ENCODE measurements at regions not wholly inside any gene's neighbourhood (a gene's known extent, or its start where the extent isn't known, plus 50 kb on each side); places are given as distances from the start of the nearest gene placed in this dataset.

GRCh38 chr1:193676996-193677549 is 490.7 kb upstream of the B3GALT2 start:
- no peak for DNase-seq (ENCODE audit: low read depth in 2 of 2)

- no peak for DNase-seq (ENCODE audit: low read depth in 2 of 2)
Observed at GRCh38 chr1:193674292-193674944, 488.0 kb upstream of the B3GALT2 start.

- no peak for DNase-seq (ENCODE audit: low read depth in 2 of 2)
Observed at GRCh38 chr1:193666485-193667083, 480.2 kb upstream of the B3GALT2 start.

DNA sequence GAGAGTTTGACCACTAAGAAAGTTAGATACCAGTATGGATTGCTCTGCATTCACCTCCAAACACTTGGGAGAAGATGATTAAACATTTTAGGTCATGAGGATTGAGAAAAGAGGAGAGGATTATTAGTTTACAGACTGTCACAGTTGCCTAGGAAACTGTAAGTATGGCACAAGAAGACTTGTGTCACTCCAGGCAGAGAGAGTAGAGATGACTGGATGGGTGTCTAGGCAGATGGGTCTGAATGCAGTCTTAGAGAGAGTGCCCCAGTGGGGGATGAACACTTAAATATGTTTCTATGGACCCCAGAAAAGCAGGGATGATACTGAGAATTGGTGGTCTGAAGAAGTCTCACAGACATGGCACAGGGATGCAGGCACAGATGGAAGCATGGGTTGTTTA is 477.6 kb upstream of the B3GALT2 start:
- DNase-seq (ENCODE audit: low read depth in 2 of 2), result no peak

DNA sequence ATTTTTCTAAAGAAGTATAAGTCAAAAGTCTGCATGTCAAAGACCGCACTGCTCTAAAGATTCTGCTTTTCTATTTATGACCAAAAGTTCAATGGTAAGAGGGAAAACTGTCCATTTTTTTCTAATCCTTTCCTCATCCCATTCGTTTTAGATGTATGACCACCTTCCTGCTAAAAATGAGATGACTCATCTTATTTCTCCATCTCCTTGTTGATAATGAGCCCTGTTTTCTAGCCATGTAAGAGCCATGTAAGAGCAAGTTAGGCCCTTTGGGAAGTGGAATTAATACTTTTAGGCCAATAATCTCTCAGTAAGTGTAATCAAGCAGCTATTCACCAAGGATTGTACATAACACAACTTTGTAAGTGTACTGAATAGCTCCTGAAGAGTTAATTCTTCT is 475.6 kb upstream of the B3GALT2 start:
- no peak for DNase-seq (ENCODE audit: low read depth in 2 of 2)

DNA sequence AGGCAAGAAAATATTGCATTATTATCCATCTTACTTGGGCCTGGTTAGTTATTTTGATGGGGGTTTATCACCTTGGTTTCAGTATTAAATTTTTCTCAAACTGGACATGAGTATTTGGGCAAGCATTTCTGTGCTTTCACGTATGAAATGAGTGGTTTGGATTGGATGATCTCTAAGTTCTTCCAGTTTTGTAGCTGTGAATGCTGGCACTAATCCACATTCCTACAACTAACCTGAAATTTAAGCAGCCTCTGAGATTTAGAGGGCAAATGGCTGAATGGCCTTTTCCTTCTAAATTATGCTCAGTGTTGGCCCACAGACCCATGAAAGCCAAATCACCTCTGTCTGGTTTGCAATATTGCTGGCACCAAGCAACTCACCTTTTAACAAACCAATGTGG is 475.0 kb upstream of the B3GALT2 start:
- no peak for DNase-seq (ENCODE audit: low read depth in 2 of 2)

GRCh38 chr1:193660428-193660827 is 474.0 kb upstream of the B3GALT2 start:
- no peak for DNase-seq (ENCODE audit: low read depth in 2 of 2)

DNA sequence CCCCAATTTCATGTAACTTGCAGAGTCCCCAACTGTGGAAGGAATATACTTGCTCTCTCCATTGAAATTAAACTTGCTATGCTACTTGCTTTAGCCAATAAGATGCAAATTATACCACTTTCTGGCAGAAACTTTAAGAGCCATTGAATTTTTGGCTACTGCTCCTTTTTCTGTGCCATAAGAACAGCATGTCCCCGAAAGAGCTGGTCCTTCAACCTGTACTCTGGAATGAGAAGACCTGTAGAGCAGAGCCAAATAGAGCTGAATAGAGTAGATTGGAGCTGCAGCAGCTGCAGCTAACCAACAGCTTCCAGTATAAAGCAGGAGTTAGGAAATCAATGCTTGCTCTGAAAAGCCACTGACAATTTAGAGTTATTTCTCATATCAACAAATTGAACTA is 472.3 kb upstream of the B3GALT2 start:
- no peak for DNase-seq (ENCODE audit: low read depth in 2 of 2)

DNA sequence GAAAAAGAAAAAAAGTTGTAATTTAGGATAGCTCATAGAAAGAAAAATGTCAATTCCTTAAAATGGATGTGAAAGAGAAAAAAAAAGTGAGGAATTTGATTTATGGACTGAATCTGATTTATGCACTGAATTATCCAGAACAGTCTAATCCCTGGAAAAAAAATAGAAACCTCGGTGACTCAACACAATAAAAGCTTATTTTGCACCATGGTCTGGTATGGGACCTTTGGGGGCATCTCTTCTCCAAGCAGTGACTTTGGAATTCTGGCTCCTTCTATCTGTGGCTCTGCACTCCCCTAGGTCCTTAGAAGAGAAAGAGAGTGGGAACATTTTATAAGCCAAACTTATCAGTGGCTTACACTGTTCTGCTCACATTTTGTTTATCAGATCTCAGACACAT is 471.7 kb upstream of the B3GALT2 start:
- no peak for DNase-seq (ENCODE audit: low read depth in 2 of 2)

- DNase-seq (ENCODE audit: low read depth in 2 of 2), result no peak
Observed at GRCh38 chr1:193657552-193657951, 471.1 kb upstream of the B3GALT2 start.

DNA sequence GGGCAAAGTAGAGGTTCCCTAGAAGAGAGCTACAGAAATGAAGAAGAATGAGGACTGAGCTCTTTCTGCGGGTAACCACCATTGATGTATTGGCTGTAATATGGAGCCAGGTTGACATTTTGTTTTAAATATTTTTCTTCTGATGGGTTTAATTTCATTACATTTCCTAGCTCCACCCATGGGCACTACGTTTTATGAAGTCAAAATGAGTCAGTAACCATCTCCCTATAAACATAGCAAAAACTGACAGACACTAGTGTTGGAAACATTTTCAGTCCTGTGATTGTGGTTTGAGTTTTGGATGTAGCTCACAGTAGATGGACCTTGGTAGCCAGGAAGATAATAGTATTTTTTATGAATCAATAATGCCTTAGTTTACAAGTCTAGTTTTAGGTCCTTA is 470.4 kb upstream of the B3GALT2 start:
- DNase-seq (ENCODE audit: low read depth in 2 of 2), result no peak

DNA sequence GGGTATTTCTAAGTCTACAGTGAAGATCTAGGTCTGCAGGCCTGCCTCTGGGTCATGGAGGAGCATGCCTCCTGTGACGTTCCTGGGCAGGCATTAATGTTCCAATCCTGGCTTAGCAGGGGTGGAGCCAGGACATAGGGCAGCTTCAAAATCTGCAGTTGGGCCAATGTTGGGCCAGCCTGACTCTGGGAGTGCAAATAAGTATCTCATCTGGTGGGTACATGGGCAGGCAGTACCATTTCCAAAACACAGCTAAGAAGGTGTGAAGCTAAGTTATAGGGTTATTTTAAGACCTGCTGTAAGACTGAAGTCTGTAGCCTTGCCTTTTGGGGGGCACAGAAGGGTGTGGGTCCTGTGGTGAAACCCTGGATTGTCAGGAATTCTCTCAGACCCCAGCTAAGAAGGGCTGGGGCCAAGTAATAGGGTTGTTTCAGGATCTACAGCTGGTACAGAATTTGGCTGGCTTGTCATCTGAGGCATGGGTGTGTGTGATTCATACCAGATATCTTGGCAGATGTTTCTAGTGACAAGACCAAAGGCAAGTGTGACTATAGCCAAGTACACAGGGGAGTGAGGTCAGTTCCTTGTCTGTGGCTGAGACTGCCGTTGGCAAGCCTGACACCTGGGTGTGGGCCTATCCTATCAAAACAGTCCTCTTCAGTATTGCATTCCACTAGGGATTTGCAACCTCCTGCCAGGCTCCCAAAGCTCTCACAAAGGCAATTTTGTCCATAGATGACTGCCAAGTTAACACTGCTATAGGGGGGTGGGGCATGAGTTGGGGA is 468.7 kb upstream of the B3GALT2 start:
- DNase-seq (ENCODE audit: low read depth in 2 of 2), result no peak

GRCh38 chr1:193649587-193649986 is 463.2 kb upstream of the B3GALT2 start:
- DNase-seq (ENCODE audit: low read depth in 2 of 2), result no peak

- DNase-seq (ENCODE audit: low read depth in 2 of 2), result no peak
Observed at GRCh38 chr1:193634876-193635275, 448.5 kb upstream of the B3GALT2 start.

DNA sequence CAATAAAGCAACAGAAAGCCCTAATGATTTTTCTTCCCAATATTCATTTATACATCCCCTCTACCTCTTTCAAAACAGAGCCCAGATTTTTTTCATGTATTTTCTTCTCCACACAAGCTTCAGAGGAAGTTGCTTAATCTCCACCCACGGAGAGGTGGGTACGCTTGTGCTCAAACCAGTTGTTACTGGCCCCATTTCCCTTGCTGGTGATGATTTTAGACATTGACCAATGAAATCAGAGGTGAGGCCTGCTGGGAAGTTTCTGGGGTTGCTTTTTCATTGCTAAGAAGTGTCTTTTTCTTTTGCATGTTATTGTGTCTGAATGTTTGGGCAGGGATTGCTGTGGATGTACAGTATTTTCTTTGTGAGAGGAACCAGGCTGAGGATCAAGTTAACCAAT is 448.1 kb upstream of the B3GALT2 start:
- DNase-seq (ENCODE audit: low read depth in 2 of 2), result no peak

DNA sequence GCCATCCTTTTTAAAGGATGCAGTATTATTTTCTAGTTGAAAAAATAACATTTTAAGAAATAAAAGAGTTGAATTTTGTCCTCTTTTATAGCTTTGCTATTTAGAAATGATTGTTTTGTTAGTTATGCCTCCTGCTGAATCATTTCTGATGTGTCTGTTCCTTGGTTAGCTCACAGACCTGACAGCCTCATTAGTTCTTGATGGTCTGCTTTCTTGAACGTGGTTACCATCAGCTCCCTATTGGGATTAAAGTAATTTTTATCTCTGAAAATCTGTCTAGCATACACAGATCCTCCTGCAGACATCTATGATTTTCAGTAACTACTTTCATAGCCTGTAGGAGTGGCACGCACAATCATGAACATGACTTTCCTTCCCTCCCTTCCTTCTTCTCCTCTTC is 447.6 kb upstream of the B3GALT2 start:
- DNase-seq (ENCODE audit: low read depth in 2 of 2), result no peak

DNA sequence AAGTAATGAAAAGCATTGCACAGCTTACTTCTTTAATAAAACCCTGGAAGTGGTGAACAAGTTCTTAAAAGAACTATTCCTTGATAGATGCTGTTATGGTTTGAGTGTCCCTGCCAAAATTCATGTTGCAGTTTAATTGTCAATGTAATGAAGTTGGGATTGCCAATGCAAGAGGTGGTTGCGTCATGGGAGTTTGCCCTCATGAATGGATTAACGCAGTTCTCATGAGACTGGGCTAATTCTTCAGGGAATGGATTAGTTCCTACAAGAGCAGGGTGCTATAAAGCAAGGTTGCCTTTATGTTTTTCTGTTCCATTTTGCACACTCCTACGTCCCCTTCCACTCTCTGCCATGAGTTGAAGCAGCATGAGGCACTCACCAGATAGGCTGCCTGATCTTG is 446.7 kb upstream of the B3GALT2 start:
- DNase-seq (ENCODE audit: low read depth in 2 of 2), result no peak

DNA sequence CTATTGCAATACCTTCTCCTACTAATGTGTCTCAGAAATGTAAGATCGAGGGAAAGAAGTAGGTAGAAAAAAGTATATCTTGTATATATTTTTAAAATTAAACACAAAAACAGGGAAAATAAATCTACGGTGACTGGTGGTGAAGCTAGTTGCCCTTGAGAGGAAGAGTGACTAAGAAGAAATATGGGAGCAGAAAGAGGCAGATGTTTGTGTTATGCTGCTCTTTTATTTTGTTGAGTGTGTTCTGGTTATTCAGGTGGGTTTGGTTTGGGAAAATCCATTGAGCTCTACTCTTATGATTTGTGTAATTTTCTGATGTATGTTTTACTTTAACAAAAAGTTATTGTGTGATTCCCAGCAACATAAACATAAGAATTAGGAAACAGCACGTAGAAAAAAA is 444.9 kb upstream of the B3GALT2 start:
- DNase-seq (ENCODE audit: low read depth in 2 of 2), result no peak

DNA sequence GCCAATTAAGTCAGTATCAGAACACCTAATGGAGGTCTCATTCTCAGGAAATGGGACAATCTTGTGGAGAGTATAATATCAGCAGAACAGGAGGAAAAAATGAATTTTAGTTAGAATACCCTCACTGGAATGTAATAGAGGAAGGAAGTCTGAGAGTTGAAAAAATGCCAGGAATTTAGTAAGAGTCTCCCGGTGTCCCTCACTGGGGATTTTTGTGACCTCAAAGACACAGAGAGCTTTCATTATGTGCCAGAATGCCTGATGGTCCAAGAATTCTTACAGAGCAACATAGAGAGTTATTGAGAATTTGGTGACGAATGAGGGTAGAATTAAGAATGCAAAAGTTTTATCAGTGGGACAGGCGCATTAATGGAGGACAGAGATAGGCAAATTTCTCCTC is 443.5 kb upstream of the B3GALT2 start:
- DNase-seq (ENCODE audit: low read depth in 2 of 2), result no peak

DNA sequence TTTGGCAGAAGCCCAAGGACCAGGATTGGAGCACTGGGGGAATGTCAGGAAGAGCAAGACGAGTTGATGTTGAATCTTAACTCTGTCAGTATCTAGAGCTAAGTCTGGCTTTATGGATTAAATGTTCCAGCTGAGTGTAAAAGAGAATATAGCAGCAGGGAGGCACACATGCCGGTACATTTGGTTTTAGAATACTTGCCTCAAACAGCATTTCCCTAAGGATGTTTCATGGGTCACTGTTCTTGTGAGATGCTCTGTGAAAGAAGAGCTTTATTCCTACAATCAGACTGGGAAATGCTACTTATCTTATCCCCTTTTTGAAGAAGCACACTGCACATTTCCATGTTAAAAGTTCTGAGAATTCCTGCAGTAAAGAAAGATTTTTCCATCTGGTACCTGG is 440.3 kb upstream of the B3GALT2 start:
- DNase-seq (ENCODE audit: low read depth in 2 of 2), result no peak

GRCh38 chr1:193625255-193625654 is 438.8 kb upstream of the B3GALT2 start:
- no peak for DNase-seq (ENCODE audit: low read depth in 2 of 2)

GRCh38 chr1:193619911-193620310 is 433.5 kb upstream of the B3GALT2 start:
- no peak for DNase-seq (ENCODE audit: low read depth in 2 of 2)

- DNase-seq (ENCODE audit: low read depth in 2 of 2), result no peak
Observed at GRCh38 chr1:193614817-193615216, 428.4 kb upstream of the B3GALT2 start.
